DLD1 (cell line): ENCODE measurements at regions not wholly inside any gene's neighbourhood (a gene's known extent, or its start where the extent isn't known, plus 50 kb on each side); places are given as distances from the start of the nearest gene placed in this dataset.
"Not testable (repeated sequence)": the region's sequence is repeated elsewhere in the genome, so short reads cannot be mapped to it uniquely, and the experiment has no call there.

Source experiments
- in situ Hi-C: cut with HindIII; loops from 2 replicates; pipeline ENCODE4 v1.10.0; 2017; ENCODE audit warnings: low sequenced_read_pairs

GRCh38 chr6:11458509-11458908 lies 79.0 kb upstream of the TMEM170B start:
- in situ Hi-C loops: no loop called here

GRCh38 chr6:11457422-11457821 lies 80.1 kb upstream of the TMEM170B start:
- in situ Hi-C loops: not testable (repeated sequence)

GRCh38 chr6:11452106-11452505 lies 85.4 kb upstream of the TMEM170B start:
- in situ Hi-C loops: not testable (repeated sequence)

DNA sequence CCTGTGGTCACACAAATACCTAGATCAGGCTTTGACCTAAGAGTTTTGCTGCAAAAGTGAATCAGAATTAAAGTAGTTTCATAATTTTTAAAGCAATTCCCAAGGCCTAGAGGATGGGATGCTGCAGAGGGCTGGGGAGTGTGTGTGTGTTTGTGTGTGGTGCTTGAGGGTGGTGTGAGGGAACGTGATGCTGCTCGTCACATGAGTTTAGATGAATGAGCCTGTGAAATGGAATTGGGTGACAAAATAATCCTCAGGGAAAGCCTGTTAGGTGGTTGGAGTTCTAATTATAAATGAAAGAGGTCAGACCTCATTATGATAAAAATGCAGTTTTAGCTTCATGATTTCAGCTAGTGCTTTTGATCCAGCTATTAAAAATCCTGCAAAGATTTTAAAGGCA lies 87.5 kb upstream of the TMEM170B start:
- in situ Hi-C loops: no loop called here

DNA sequence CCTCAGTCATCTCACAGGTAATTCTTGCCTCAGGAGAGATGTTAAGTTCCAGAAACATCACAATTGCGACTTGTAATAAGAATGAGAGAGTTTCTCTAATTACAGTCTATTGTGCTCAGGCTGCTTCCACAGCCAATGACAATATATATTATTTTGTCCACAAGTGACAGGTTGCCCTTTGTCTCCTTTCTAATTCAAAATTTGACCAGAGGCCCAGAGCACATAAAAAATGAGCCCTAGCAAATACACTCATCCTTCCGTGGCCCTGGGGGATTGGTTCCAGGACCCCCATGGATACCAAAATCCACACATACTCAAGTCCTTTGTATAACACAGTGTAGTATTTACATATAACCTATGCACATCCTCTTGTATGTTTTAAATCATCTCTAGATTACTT lies 88.1 kb upstream of the TMEM170B start:
- in situ Hi-C loops: no loop called here

- in situ Hi-C loops: no loop called here
Observed at GRCh38 chr6:11448038-11448437, 89.5 kb upstream of the TMEM170B start.

DNA sequence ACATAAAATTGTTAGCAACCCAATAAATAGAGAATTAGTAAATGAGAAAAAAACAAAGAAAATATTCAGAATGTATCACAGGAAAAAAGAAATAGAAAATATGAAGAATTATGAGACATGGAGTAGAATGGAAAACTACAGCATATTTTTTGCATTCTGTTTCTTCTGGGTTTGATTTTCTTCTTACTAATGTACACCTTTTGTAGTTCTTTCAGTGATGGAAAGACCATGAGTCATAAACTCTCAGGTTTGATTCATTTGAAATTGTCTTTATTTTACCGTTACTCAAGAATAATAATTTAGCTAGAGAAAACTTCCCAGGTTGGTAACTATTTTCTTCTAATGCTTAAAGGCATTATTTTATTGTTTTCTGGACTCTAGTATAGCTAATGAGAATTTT lies 90.3 kb upstream of the TMEM170B start:
- in situ Hi-C loops: no loop called here

DNA sequence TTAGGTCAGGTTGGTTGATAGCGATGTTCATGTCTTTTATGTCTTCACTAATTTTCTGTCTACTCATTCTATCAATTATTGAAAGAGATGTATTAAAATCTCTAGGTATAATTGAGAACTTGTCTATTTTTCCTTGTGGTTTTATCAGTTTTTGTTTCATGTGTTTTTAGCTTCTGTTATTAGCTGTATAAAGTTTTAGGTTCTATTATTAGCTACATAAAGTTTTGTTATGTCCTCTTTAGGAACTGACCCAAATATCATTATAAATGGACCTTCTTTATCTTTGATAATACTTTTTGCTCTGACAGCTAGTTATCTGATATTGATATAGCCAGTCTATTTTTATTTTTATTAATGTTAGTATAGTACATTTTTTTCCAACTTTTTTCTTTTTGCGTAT lies 92.4 kb upstream of the TMEM170B start:
- in situ Hi-C loops: no loop called here

DNA sequence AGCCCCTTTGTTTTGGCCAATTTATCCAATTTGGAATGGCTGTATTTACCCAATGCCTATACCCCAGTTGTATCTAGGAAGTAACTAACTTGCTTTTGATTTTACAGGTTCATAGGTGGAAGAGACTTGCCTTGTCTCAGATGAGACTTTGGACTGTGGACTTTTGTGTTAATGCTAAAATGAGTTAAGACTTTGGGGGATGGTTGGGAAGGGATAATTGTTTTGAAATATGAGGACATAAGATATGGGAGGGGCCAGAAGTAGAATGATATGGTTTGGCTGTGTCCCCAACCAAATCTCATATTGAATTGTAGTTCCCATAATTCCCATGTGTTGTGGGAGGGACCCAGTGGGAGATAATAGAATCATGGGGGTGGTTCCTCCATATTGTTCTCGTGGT lies 94.4 kb upstream of the TMEM170B start:
- in situ Hi-C loops: not testable (repeated sequence)

- in situ Hi-C loops: no loop called here
Observed at GRCh38 chr6:11442495-11442894, 95.1 kb upstream of the TMEM170B start.

GRCh38 chr6:11439876-11440275 lies 97.7 kb upstream of the TMEM170B start:
- in situ Hi-C loops: no loop called here

DNA sequence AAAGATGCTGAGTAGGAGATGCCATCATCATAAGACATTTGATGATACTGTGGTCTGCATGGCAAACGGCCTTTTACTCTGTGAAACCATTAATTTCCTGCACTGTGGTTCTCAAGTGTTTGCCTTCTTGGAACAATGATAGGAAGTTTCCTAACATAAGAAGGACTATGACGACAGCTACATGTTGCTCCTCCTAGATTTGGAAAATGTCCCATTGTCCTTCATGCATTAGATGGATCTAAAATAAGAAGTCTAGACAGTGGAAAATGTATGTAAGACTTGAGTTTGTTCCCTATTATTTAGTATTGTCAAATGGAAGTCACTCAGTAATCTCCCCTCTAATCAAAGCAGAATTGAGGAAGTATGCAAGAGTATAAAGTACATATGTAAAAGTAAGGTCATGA lies 98.5 kb upstream of the TMEM170B start:
- in situ Hi-C loops: no loop called here

DNA sequence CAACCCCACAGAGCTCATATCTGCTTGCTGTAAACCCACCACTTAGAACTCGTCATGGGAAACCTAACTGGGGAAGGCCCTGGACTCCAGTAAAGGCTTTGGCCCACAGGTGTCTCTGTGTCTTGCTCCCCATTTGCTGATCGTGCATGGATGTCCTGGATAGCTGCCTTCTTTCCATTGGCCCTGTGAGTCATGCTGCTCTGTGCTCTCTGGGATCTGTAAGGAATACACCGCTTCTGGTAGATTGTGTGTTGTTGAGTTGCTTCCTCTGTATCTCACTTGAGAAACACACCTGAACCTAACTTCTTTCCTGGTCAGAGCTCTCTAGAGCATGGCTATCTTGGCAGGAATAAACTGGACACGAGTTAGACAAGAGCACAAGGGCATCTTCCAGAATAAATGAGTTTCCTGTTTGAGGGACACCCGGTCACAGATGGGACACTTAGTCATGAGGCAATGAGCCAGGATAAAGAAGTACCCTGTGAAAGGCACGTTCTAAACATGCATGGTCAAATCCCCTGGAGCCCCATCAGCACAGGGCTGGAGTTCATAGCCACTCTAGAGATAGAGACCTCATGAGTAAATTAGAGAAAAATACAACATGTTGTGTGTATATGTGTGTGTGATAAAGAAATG lies 99.6 kb upstream of the TMEM170B start:
- in situ Hi-C loops: no loop called here

GRCh38 chr6:11436508-11437096 lies 100.9 kb upstream of the TMEM170B start:
- in situ Hi-C loops: no loop called here

DNA sequence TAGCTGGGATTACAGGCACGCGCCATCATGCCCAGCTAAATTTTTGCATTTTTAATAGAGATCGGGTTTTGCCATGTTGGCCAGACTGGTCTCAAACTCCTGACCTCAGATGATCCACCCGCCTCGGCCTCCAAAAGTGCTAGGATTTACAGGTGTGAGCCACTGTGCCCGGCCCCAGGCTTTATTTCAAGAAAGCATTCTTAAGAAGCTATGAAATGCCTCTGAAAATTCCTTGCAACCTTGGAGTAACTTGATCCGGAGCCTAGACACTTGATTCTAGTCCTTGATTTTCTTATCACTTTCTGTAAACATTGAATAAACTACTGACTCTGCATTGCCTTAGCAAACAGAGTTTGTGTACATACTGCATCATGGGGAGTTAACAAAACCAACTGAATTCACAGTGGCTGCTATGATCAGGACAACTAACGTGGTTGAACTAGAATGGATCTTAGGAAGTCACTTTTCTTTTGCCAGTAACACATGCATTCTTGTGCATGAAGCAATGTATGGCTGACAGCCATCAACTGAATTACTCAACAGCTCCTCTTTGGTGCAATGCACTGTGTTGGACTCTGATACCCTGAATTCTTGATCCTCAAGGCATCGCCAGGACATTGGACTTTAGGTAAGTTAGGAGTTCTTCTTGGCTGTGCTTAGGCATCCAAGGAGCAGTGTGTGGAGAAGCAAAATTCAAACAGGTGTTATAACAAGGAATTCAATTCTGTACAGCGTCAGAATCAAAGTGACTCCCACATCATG lies 102.8 kb upstream of the TMEM170B start:
- in situ Hi-C loops: no loop called here

- in situ Hi-C loops: no loop called here
Observed at GRCh38 chr6:11433860-11434259, 103.7 kb upstream of the TMEM170B start.

GRCh38 chr6:11432713-11433450 lies 104.7 kb upstream of the TMEM170B start:
- in situ Hi-C loops: no loop called here

- in situ Hi-C loops: no loop called here
Observed at GRCh38 chr6:11432091-11432490, 105.5 kb upstream of the TMEM170B start.

- in situ Hi-C loops: no loop called here
Observed at GRCh38 chr6:11431455-11431937, 106.1 kb upstream of the TMEM170B start.

DNA sequence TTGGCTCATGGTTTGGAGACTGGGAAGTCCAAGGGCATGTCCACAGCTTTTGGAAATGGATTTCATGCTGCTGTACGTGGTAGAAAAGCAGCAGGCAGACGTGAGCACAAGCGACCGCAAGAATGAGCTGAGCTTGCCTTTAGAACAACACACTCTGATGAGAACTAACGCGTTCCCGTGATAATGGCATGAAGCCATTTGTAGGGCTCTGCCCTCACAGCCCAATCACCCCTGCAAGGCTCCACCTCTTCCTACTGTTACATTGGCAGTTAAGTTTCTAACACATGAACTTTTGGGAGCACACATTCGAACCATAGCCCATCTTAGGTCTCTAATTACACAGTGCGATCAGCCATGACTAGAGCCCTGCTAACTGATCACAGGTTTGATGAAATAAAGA lies 107.5 kb upstream of the TMEM170B start:
- in situ Hi-C loops: no loop called here

GRCh38 chr6:11429577-11429976 lies 108.0 kb upstream of the TMEM170B start:
- in situ Hi-C loops: no loop called here
